ENCODE measurements at regions not wholly inside any gene's neighbourhood (a gene's known extent, or its start where the extent isn't known, plus 50 kb on each side); places are given as distances from the start of the nearest gene placed in this dataset.
"Not testable (repeated sequence)": the region's sequence is repeated elsewhere in the genome, so short reads cannot be mapped to it uniquely, and the experiment has no call there.

- no peak for DNase-seq (ENCODE audit: low read depth)
These were observed 457.1 kb downstream of the QKI start for GRCh38 chr6:163871616-163872015.

DNA sequence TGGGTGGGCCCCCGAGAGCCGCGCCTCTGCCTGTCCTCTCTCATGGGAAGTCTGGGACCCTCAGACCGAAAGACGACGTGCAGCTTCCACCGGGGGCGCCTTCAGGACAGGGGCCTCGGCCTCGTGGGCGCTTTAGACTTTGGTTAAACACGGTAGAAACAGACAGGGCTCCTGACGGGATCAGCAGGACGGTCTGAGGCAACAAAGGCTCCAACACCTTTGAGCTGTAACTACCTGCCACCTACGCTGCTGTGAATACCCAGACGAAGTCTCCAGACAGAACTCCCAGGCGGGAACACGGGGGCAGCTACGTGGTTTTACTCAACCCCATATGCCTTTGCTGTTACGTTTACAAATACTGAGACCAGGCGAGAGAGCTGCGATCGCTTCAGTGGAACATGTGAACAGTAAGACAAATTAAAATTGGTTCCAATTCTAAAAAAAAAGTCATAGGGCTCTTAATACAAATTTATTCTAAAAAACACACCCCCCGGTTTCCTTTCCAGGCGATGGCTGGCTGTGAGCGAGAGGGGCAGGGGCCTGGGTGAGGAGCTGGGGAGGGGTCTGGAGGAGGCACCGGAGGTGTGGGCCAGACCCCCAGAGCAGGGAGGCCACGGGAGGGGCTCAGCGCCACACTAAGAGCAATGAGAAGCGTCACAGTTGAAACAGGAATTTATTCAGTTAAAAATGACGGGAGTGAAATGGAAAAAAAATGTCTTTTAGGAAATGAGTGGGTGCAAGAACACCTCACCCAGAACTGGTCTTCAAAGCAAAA lies 453.2 kb downstream of the QKI start:
- no peak for DNase-seq (ENCODE audit: low read depth)

DNA sequence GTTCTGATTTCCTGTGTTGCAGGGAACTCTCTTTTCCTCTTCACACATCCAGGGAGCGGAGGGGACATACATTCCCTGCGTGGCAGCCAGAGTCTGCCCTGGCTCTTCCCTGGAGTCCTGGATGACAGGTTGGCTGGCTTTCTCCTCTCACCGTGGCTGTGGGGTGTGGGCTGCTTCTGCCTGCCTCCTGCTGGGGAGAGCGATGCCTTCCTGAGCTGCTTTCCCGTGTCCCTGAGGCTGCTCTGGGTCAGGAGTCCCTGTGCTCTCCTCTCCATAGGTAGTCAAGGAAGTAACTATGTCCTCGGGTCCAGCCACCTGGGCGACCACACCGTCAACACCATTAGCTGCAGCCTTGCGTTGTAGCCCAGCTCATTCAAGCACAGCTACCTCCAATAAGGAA lies 451.7 kb downstream of the QKI start:
- DNase-seq (ENCODE audit: low read depth), result no peak

GRCh38 chr6:163863565-163863964 lies 449.0 kb downstream of the QKI start:
- DNase-seq (ENCODE audit: low read depth), result no peak

GRCh38 chr6:163862701-163863100 lies 448.2 kb downstream of the QKI start:
- no peak for DNase-seq (ENCODE audit: low read depth)

GRCh38 chr6:163861627-163862026 lies 447.1 kb downstream of the QKI start:
- no peak for DNase-seq (ENCODE audit: low read depth)

DNA sequence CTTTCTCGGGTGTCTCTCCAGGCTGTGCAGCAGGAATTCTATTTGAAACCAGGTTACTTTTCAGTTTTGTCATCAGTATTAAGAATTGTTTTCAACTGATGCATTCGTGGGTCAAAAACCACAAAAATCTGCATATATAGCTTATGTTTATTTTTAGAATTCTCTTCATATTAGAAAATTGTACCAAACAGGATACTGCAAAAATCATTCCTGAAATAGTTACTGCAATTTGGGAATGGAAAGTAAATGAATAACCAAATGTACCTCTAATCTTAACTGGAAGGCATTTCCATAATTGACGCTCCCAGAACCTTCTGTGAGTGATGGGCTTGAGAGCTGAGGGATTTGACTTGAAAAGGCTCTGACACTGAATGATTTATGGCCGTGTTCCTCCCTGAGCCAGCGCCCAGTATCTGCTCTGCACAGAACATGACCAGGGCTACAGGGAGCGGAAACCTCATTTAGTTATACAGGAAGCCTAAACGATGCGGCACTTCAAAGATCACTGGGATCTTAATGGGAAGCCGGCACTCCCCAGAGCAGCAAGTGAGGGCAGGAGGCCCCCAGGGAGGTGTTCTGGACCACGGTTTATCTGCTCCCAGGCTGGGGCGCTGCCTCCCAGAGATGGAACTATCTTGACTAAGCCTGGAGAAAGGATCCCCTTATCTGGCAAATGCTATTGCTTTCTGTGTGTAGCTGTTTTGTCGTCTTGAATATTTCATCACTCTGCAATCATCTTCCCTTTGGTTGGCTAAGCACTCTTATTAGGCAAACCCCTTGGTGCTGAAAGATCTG lies 446.0 kb downstream of the QKI start:
- peak; percentile 29 for DNase-seq (ENCODE audit: low read depth)

DNA sequence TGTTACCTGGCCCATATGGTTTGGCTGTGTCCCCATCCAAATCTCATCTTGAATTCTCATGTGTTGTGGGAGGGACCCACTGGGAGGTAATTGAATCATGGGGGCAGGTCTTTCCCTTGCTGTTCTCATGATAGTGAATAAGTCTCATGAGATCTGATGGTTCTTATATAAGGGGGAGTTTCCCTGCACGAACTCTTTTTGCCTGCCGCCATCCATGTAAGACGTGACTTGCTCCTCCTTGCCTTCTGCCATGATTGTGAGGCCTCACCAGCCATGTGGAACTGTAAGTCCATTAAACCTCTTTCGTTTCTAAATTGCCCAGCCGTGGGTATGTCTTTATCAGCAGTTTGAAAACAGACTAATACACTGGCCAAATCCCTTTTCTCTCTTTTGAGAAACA lies 444.4 kb downstream of the QKI start:
- not testable (repeated sequence) for DNase-seq (ENCODE audit: low read depth)

GRCh38 chr6:163857421-163857820 lies 442.9 kb downstream of the QKI start:
- no peak for DNase-seq (ENCODE audit: low read depth)

DNA sequence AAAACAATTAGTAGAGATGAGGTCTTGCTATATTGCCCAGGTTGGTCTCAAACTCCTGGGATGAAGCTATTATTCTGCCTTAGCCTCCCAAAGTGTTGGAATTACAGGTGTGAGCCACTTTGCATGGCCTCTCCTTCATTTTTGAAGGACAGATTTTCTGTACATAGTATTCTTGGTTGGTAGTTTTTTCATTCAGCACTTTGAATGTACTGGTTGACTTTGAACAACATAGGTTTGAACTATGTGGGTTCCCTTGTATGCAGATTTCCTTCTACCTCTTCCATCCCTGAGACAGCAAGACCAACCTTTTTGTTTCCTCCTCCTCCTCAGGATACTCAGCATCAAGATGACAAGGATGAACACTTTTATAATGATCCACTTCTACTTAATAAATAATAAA lies 436.4 kb downstream of the QKI start:
- DNase-seq (ENCODE audit: low read depth), result no peak

- DNase-seq (ENCODE audit: low read depth), result no peak
These were observed 430.2 kb downstream of the QKI start for GRCh38 chr6:163844761-163845160.

DNA sequence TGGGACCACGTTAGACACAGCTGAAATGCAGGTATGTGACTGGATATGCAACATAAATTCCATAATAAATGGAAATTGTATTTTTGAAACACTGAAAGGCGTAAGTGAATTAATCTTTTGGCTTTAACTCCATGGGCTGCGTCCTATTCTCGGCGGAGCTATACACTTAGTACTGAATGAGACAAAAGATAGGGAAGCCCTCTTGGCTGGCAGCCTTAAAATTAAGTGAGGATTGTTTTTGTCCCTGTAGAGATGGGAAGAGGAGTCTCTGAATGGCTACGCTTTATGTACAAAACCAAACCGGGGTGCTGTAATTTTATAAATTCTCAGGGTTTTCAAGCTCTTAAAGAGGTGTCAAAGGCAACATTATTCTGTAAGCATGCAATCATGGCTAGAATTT lies 429.8 kb downstream of the QKI start:
- DNase-seq (ENCODE audit: low read depth), result no peak

GRCh38 chr6:163843218-163843617 lies 428.7 kb downstream of the QKI start:
- DNase-seq (ENCODE audit: low read depth), result no peak

DNA sequence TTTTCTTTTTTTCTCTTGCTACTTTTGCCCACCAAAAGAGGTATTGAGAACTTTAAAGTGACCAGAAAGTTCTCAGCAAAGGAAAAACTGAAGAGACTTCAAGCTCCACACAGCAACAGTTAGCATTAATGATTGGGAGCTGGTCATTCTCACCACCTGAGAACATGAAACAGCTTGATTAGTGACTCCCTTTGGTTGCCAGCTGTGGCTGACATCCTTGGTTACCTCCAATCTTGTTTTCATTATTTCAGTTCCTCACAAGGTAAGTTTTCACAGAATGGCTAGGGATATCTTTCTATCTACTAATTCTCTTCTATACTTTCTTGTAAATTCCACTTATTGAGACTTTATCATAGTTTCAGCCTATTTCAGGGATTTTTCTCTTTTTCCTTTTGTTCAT lies 427.9 kb downstream of the QKI start:
- DNase-seq (ENCODE audit: low read depth), result no peak

DNA sequence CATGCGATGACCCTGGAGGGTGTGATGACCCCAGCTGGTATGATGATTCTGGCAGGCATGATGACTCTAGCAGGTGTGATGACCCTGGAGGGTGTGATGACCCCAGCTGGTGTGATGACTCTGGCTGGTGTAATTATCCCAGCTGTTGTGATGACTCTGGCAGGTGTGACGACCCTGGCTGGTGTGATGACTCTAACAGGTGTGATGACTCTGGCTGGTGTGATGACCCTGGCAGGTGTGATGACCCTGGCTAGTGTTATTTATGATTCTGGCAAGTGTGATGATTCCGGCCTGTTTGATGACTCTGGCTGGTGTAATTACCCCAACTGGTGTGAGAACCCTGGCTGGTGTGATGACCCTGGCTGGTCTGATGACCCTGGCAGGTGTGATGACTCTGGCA lies 427.2 kb downstream of the QKI start:
- DNase-seq (ENCODE audit: low read depth), result no peak

DNA sequence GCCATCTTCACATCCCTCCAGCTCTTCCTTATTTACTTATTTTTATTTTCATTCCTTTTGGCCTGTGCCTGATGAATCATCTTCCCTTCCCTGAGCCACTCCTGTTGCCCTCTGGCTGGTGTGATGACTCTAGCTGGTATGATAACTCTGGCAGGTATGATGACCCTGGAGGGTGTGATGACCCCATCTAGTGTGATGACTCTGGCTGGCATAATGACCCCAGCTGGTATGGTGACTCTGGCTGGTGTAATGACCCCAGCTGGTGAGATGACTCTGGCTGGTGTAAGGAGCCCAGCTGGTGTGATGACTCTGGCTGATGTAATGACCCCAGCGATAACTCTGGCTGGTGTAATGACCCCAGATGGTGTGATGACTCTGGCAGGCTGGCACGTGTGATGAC lies 426.8 kb downstream of the QKI start:
- no peak for DNase-seq (ENCODE audit: low read depth)

DNA sequence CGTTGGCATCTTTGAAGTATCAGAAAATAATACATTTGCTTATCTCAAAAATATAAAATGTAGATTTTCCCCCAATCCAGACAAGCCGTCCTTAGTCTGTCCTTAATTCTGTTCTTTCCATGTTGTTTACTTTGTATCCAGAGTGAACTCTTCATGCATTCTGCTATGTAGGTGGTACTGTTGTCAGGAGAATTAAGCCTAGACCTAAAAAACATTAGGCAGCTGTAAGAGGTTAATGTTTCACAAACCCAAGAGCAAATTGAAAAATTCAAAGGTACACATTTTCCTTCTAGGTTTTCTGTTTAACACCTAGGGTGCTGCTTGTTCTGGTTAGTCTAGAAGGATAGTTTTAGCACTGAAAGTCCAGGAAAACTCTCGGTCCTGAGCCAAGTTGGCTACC lies 426.4 kb downstream of the QKI start:
- no peak for DNase-seq (ENCODE audit: low read depth)

DNA sequence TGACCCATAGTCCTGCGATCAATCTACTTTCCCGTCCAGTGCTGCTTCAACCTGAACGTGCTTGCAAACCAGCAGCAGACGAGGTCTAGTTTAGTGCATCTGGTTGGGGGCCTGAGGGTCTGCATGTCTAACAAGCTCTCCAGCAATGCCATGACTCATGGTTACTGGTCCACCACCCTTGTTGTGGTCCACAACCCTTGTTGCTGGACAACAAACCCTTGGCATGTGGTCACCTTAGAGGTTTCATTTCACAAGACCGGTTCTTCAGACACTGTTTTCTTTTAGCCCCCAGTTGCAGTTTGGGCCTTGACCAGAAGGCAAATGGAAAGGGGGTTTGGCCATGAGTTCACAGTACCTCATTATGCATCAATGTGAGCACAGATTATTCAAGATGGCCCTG lies 424.8 kb downstream of the QKI start:
- no peak for DNase-seq (ENCODE audit: low read depth)

DNA sequence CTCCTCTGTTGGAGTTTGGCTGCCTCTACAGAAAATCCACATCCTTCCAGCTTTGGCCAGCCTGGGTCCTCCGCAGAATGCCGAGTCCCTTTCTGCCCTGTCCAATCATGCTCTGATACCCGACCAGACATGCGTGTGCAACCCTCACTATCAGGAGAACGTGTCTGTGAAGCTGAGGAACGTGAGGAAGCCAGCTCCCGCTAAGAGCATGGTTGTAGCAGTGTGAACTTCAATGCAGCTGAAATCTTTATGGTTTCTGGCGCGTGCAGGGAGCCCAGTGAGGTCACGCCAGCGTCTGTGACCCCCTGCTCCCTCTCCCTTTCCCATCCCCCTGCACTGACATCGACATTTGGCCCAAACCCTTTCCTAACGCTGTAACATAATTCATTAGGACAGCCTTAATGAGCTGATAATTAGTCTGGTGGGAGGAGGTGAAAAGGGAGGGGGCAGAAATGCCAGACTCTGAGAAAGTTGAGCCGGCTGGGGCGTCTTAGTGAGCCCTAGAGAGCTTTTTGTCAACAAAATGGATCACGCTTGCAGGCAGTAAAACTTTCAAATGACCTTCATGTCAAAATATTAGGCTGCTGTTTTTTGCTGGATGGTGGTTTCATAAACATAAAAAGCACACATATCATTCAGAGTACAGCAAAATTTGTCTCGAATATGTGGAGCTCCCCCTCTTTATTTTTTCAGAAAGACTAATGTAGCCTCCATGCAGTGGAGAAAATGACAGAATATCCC lies 423.3 kb downstream of the QKI start:
- DNase-seq (ENCODE audit: low read depth), result no peak

- DNase-seq (ENCODE audit: low read depth), result no peak
These were observed 422.6 kb downstream of the QKI start for GRCh38 chr6:163836876-163837690.

GRCh38 chr6:163835439-163836171 lies 421.1 kb downstream of the QKI start:
- no peak for DNase-seq (ENCODE audit: low read depth)

Data from HS-5 (cell line).